Parathyroid adenoma (tissue), 2 donors: ENCODE measurements at regions not wholly inside any gene's neighbourhood (a gene's known extent, or its start where the extent isn't known, plus 50 kb on each side); places are given as distances from the start of the nearest gene placed in this dataset.

Experiments used
- H2AFZ ChIP-seq: fragments of 300-600 bp; sonication (generic); one replicate; pipeline ENCODE4 v1.7.0; 2017; ENCODE audit warnings: antibody characterized with exemption, mild to moderate bottlenecking
- H3K27ac ChIP-seq: fragments of 300-600 bp; sonication (generic); one replicate; pipeline ENCODE4 v1.7.0; 2017
- H3K27me3 ChIP-seq: fragments of 300-600 bp; sonication (generic); one replicate; pipeline ENCODE4 v1.7.0; 2017; ENCODE audit warnings: low read length; ENCODE audit not compliant: control insufficient read depth, insufficient read depth
- H3K36me3 ChIP-seq: fragments of 300-600 bp; sonication (generic); one replicate; pipeline ENCODE4 v1.7.0; 2017; ENCODE audit warnings: low read length; ENCODE audit not compliant: control insufficient read depth, insufficient read depth
- H3K4me1 ChIP-seq: fragments of 300-600 bp; sonication (generic); one replicate; pipeline ENCODE4 v1.7.0; 2017; ENCODE audit warnings: control low read depth
- H3K4me2 ChIP-seq: fragments of 300-600 bp; sonication (generic); one replicate; pipeline ENCODE4 v1.7.0; 2017; ENCODE audit warnings: low read length
- H3K4me3 ChIP-seq: fragments of 300-600 bp; sonication (generic); one replicate; pipeline ENCODE4 v1.7.0; 2017; ENCODE audit warnings: low read depth, low read length
- H3K79me2 ChIP-seq: fragments of 300-600 bp; sonication (generic); one replicate; pipeline ENCODE4 v1.7.0; 2017; ENCODE audit warnings: control low read depth
- H3K9ac ChIP-seq: fragments of 300-600 bp; sonication (generic); one replicate; pipeline ENCODE4 v1.7.0; 2017; ENCODE audit warnings: mild to moderate bottlenecking
- H3K9me3 ChIP-seq: fragments of 300-600 bp; sonication (generic); one replicate; pipeline ENCODE4 v1.7.0; 2017; ENCODE audit warnings: low read length; ENCODE audit not compliant: control insufficient read depth
- CTCF ChIP-seq: fragments of 300-600 bp; sonication (generic); IDR thresholded peaks from one replicate; pipeline ENCODE4 v1.7.0; 2017; ENCODE audit warnings: antibody characterized with exemption, mild to moderate bottlenecking
- donor health status: primary hyperparathyroidism.

GRCh38 chr5:2158109-2158508 lies 275.4 kb upstream of the IRX4 start:
- no peaks in the 10 kb centered on the region for H3K79me2 ChIP-seq
- no peaks in the 10 kb centered on the region for H3K27me3 ChIP-seq
- H3K9me3 ChIP-seq = no peaks in the 10 kb centered on the region
- no peak overlapping the region for H3K4me2 ChIP-seq
- no peak overlapping the region for H3K9ac ChIP-seq
- H3K36me3 ChIP-seq = no peaks in the 10 kb centered on the region
- H3K27ac ChIP-seq = no peak overlapping the region
- H3K4me3 ChIP-seq = no peak overlapping the region
- no peak overlapping the region for H2AFZ ChIP-seq
- no peaks in the 10 kb centered on the region for H3K4me1 ChIP-seq
- TF ChIP-seq CTCF = no peak

- Histone ChIP-seq H3K79me2 (no peaks in the 10 kb centered on the region), H2AFZ (no peak overlapping the region)
Measured at GRCh38 chr5:2157372-2157771, 274.6 kb upstream of the IRX4 start.

DNA sequence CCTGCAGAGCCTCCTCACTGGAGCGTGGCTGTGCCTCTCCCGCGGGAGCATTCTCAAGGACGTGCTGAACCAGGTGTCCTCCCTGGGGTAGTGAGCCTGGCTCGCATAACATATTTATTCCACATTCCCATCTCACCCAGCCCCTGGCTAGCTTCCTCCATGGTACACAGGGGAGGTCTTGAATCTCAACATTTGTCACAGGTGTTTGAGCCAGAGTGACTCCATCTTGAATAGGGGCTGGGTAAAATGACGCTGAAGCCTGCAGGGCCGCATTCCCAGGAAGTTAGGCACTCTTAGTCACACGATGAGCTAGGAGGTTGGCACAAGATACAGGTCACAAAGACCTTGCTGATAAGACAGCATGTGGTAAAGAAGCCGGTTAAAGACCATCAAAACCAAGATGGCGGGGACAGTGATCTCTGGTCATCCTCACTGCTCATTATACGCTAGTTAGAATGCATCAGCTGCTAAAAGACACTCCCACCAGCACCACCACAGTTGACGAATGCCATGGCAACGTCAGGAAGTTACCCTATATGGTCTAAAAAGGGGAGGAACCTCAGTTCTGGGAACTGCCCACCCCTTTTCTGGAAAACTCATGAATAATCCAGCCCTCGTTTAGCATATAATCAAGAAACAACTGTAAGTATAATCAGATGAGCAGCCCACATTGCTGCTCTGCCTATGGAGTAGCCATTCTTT lies 273.8 kb upstream of the IRX4 start:
- no peak overlapping the region for H3K9ac ChIP-seq
- no peaks in the 10 kb centered on the region for H3K9me3 ChIP-seq
- H3K4me1 ChIP-seq = no peaks in the 10 kb centered on the region
- H3K4me3 ChIP-seq = no peak overlapping the region
- TF ChIP-seq CTCF = no peak
- no peaks in the 10 kb centered on the region for H3K36me3 ChIP-seq
- H2AFZ ChIP-seq = no peak overlapping the region
- no peak overlapping the region for H3K27ac ChIP-seq
- no peak overlapping the region for H3K4me2 ChIP-seq
- H3K27me3 ChIP-seq = no peaks in the 10 kb centered on the region
- no peaks in the 10 kb centered on the region for H3K79me2 ChIP-seq

More at GRCh38 chr5:2157372-2157771, 274.6 kb upstream of the IRX4 start:
- no peak for TF ChIP-seq CTCF
- Histone ChIP-seq H3K4me2 (no peak overlapping the region), H3K9me3 (no peaks in the 10 kb centered on the region), H3K4me3 (no peak overlapping the region), H3K4me1 (no peaks in the 10 kb centered on the region), H3K36me3 (no peaks in the 10 kb centered on the region), H3K9ac (no peak overlapping the region), H3K27ac (no peak overlapping the region), H3K27me3 (no peaks in the 10 kb centered on the region)

DNA sequence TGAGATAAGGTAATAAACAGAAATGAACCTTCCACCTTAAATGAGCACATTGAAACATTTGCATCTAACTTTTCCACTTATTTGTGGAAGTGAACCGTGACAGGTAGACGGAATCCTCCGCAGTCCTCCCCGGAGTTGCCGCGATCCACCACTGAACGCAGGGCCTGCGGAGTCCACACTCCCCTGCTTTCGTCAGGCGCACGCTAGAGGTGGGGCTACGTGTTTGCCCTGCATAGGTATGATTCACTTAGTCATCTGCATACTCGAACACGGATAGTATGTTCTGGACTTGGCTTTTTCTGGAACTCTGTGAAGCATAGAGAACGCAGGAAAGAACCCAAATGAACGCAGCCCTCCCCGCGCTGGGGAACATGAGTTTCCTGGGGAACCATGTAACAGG lies 272.8 kb upstream of the IRX4 start:
- Histone ChIP-seq H3K27me3 (no peaks in the 10 kb centered on the region), H2AFZ (no peak overlapping the region), H3K4me2 (no peak overlapping the region), H3K36me3 (no peaks in the 10 kb centered on the region), H3K79me2 (no peaks in the 10 kb centered on the region), H3K9ac (no peak overlapping the region), H3K4me3 (no peak overlapping the region), H3K27ac (no peak overlapping the region), H3K4me1 (no peaks in the 10 kb centered on the region), H3K9me3 (no peaks in the 10 kb centered on the region)
- no peak for TF ChIP-seq CTCF

DNA sequence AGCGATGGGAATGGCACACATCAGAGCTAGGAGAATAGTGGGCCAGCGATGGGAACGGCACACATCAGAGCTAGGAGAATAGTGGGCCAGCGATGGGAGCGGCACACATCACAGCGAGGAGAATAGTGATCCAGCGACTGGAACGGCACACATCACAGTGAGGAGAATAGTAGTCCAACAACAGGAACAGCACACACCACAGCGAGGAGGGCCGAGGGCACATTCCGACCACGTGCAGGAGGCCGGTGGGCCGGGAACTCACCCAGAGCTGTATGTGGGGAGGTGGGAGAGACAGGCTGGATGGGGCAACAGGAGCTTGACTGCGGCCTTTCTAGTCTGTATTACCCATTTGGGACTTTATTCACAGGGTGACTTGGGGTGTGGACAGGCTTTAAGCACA lies 271.1 kb upstream of the IRX4 start:
- Histone ChIP-seq H3K4me2 (no peak overlapping the region), H3K9ac (no peak overlapping the region), H3K36me3 (no peaks in the 10 kb centered on the region), H3K79me2 (no peaks in the 10 kb centered on the region), H3K9me3 (no peaks in the 10 kb centered on the region), H2AFZ (no peak overlapping the region), H3K27ac (no peak overlapping the region), H3K4me1 (no peaks in the 10 kb centered on the region), H3K27me3 (no peaks in the 10 kb centered on the region), H3K4me3 (no peak overlapping the region)
- no peak for TF ChIP-seq CTCF
